ENCODE measurements at regions not wholly inside any gene's neighbourhood (a gene's known extent, or its start where the extent isn't known, plus 50 kb on each side); places are given as distances from the start of the nearest gene placed in this dataset.

GRCh38 chr6:11367638-11368199 is 135.3 kb upstream of the NEDD9 start (continued):
- TF ChIP-seq RERE (CRISPR knock-in tag; IDR thresholded peaks at IDR 0.05; ENCODE audit: low read depth) (peak; percentile 85), TAF1 (CRISPR knock-in tag; IDR thresholded peaks at IDR 0.05) (peak; percentile 62), ERF (CRISPR knock-in tag; IDR thresholded peaks at IDR 0.05) (peak; percentile 93), ZNF549 (CRISPR knock-in tag; IDR thresholded peaks at IDR 0.05) (no peak), MTERF4 (CRISPR knock-in tag; IDR thresholded peaks at IDR 0.05) (no peak), PCBP2 (optimal IDR thresholded peaks at IDR 0.05; ENCODE audit: low read depth, low read length, poor library complexity, severe bottlenecking) (no peak), ZFP82 (CRISPR knock-in tag; IDR thresholded peaks at IDR 0.05; ENCODE audit: borderline replicate concordance) (no peak), ZNF430 (CRISPR knock-in tag; IDR thresholded peaks at IDR 0.05) (peak; percentile 76), RARG (CRISPR knock-in tag; IDR thresholded peaks at IDR 0.05; ENCODE audit: low read depth) (no peak), AGO2 (optimal IDR thresholded peaks at IDR 0.05; ENCODE audit: low read depth, low read length) (no peak), PREB (CRISPR knock-in tag; IDR thresholded peaks at IDR 0.05) (no peak), ZMYM4 (CRISPR knock-in tag; IDR thresholded peaks at IDR 0.05) (peak; percentile 93), ZBTB43 (CRISPR knock-in tag; conservative IDR thresholded peaks at IDR 0.05) (peak; percentile 72; the same call in 1 of the 2 replicates), GPBP1L1 (CRISPR knock-in tag; IDR thresholded peaks at IDR 0.05) (no peak)
- TF ChIP-seq, protein P1, sequence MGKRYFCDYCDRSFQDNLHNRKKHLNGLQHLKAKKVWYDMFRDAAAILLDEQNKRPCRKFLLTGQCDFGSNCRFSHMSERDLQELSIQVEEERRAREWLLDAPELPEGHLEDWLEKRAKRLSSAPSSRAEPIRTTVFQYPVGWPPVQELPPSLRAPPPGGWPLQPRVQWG (CRISPR knock-in tag; IDR thresholded peaks at IDR 0.05; ENCODE audit: borderline replicate concordance, low read depth): no peak

Data from HepG2 (cell line).